ENCODE measurements at regions not wholly inside any gene's neighbourhood (a gene's known extent, or its start where the extent isn't known, plus 50 kb on each side); places are given as distances from the start of the nearest gene placed in this dataset.

DNA sequence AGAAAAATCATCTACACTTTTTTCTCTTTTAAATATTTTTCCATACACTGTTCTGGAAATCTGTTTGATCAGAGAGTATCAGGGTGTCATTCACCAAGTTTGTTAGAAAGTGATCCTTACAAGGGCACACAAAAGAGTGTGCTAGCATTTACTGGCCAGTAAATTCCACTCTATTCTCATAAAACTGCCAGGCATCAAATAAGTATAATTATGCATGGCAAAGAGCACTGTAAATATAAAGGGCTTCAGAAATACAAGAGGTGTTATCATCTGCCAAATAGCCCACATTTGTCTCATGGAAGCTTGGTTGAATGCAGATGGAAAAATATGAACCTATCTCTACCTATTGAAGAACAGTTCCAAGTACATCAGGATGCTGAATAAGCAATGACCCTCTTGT is 847.3 kb upstream of the ACVR2A start:
- Mint-ChIP-seq H3K4me3 (no peak overlapping the region), H3K27me3 (ENCODE audit: low read depth) (no peaks in the 10 kb centered on the region), H3K36me3 (ENCODE audit: insufficient read depth in 1 of 3, low read depth in 3 of 3) (no peaks in the 10 kb centered on the region), H3K4me1 (peaks cover 7 to 17% of the 10 kb centered on the region in 2 experiments), H3K9me3 (no peaks in the 10 kb centered on the region; a peak in 1 of 5 replicates), H3K27ac (no peak overlapping the region)
- no peak overlapping the region for H3K56ac ChIP-seq (ENCODE audit: insufficient read length, low read depth, low read length)
- no peaks in the 10 kb centered on the region for H3K23me2 ChIP-seq (ENCODE audit: insufficient read length, low read depth, low read length, poor library complexity, severe bottlenecking)
- no peak overlapping the region for H3K23ac ChIP-seq (ENCODE audit: insufficient read length, low read depth, low read length)
- no peaks in the 10 kb centered on the region for H3K27me3 ChIP-seq (ENCODE audit: insufficient read depth, low read length)
- no peak overlapping the region for H2BK20ac ChIP-seq (ENCODE audit: low read depth, low read length, poor library complexity, severe bottlenecking)
- no peak overlapping the region for H4K8ac ChIP-seq (replicated peaks; ENCODE audit: insufficient read length, low read depth, low read length)
- H4K91ac ChIP-seq (ENCODE audit: insufficient read length, low read depth, low read length) = no peak overlapping the region
- H2AFZ ChIP-seq (ENCODE audit: low read length) = no peak overlapping the region
- no peak overlapping the region for H2BK120ac ChIP-seq (ENCODE audit: low read depth, low read length, poor library complexity, severe bottlenecking)
- no peaks in the 10 kb centered on the region for H3K4me1 ChIP-seq (ENCODE audit: insufficient read depth, low read length)
- TF ChIP-seq, protein P1, sequence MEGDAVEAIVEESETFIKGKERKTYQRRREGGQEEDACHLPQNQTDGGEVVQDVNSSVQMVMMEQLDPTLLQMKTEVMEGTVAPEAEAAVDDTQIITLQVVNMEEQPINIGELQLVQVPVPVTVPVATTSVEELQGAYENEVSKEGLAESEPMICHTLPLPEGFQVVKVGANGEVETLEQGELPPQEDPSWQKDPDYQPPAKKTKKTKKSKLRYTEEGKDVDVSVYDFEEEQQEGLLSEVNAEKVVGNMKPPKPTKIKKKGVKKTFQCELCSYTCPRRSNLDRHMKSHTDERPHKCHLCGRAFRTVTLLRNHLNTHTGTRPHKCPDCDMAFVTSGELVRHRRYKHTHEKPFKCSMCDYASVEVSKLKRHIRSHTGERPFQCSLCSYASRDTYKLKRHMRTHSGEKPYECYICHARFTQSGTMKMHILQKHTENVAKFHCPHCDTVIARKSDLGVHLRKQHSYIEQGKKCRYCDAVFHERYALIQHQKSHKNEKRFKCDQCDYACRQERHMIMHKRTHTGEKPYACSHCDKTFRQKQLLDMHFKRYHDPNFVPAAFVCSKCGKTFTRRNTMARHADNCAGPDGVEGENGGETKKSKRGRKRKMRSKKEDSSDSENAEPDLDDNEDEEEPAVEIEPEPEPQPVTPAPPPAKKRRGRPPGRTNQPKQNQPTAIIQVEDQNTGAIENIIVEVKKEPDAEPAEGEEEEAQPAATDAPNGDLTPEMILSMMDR (conservative IDR thresholded peaks at IDR 0.05) = no peak
- H3K18ac ChIP-seq (ENCODE audit: insufficient read length, low read depth, low read length) = no peak overlapping the region
- H3K79me1 ChIP-seq (ENCODE audit: insufficient read depth, low read depth, low read length, poor library complexity, severe bottlenecking) = no peaks in the 10 kb centered on the region
- no peak overlapping the region for H2BK15ac ChIP-seq (ENCODE audit: low read depth, low read length)
- H3K4ac ChIP-seq (ENCODE audit: low read depth, low read length) = no peak overlapping the region
- no peak overlapping the region for H3T11ph ChIP-seq (ENCODE audit: low read length)
- no peak overlapping the region for H3K27ac ChIP-seq (ENCODE audit: insufficient read length, low read depth, low read length)
- H4K5ac ChIP-seq (ENCODE audit: insufficient read length, low read depth, low read length) = no peak overlapping the region
- H3K9ac ChIP-seq (ENCODE audit: extremely low read depth, insufficient read length, low read length) = no peak overlapping the region
- H2BK12ac ChIP-seq (ENCODE audit: insufficient read length, low read depth, low read length) = no peak overlapping the region
- H4K20me1 ChIP-seq (ENCODE audit: control insufficient read depth, insufficient read depth, insufficient read length) = no peaks in the 10 kb centered on the region
- H2AK5ac ChIP-seq (ENCODE audit: insufficient read length, low read length) = no peak overlapping the region
- H3K79me2 ChIP-seq (ENCODE audit: insufficient read depth, low read length) = no peaks in the 10 kb centered on the region
- H3K4me2 ChIP-seq (ENCODE audit: insufficient read depth, insufficient read length, low read length) = no peak overlapping the region
- H3K14ac ChIP-seq (ENCODE audit: insufficient read depth, low read length) = no peak overlapping the region
- no peak for DNase-seq
- H3K9me3 ChIP-seq (ENCODE audit: control insufficient read depth, low read depth, low read length) = no peaks in the 10 kb centered on the region
- no peak overlapping the region for H2BK5ac ChIP-seq (ENCODE audit: insufficient read length, low read length)
